ENCODE measurements at regions not wholly inside any gene's neighbourhood (a gene's known extent, or its start where the extent isn't known, plus 50 kb on each side); places are given as distances from the start of the nearest gene placed in this dataset.

DNA sequence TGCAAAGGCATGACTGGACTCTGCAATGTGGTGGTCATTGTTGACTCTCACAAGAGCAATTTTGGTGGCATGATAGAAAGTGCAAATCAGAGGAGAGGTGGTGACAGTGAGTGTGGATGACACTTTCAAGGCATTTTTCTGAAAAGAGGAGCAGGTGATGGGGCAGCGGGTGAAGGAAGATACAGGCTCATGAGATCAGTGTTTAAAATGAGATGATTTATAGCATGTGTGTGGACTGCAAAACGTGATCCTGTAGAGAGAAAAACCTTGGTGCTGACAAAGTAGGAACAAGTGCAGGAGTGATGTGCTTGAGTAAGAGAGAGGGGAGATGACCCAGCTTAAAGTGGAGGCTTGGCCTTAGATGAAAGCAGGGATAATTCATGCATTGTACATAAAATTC lies 171.2 kb upstream of the PPP2R2B start:
- H3K27me3 Mint-ChIP-seq (ENCODE audit: low read depth), result no peaks in the 10 kb centered on the region

DNA sequence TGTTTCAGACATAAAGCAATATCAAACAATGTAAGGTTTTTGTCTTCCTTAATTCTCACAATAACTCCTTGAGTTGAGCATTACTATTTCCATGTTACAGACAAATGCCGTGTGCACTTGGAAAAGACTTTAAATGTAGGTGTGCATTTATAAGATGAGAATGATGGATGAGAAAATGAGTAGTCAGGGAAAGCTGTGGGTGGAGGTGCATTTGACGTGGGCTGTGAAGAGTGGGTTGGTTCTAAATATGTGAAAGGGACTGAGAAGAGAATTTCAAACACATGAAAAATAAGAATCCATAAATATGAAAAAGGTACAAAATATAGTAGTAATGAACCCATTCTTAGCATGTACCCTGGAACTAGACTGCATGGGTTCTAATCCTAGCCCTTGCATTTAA lies 171.6 kb upstream of the PPP2R2B start:
- H3K9me3 Mint-ChIP-seq, result no peaks in the 10 kb centered on the region
- H3K27me3 Mint-ChIP-seq (ENCODE audit: low read depth), result no peaks in the 10 kb centered on the region
- H3K4me3 Mint-ChIP-seq, result no peak overlapping the region
- DNase-seq (ENCODE audit: low spot score), result no peak
- H3K27ac Mint-ChIP-seq, result no peak overlapping the region
- H3K4me1 Mint-ChIP-seq (ENCODE audit: low read depth), result no peaks in the 10 kb centered on the region
- no peaks in the 10 kb centered on the region for H3K36me3 Mint-ChIP-seq (ENCODE audit: low read depth)

More for the DNA sequence above, 171.2 kb upstream of the PPP2R2B start:
- H3K27ac Mint-ChIP-seq, result no peak overlapping the region
- H3K4me3 Mint-ChIP-seq, result no peak overlapping the region
- no peak for DNase-seq (ENCODE audit: low spot score)
- no peaks in the 10 kb centered on the region for H3K9me3 Mint-ChIP-seq
- no peaks in the 10 kb centered on the region for H3K36me3 Mint-ChIP-seq (ENCODE audit: low read depth)
- H3K4me1 Mint-ChIP-seq (ENCODE audit: low read depth), result no peaks in the 10 kb centered on the region

DNA sequence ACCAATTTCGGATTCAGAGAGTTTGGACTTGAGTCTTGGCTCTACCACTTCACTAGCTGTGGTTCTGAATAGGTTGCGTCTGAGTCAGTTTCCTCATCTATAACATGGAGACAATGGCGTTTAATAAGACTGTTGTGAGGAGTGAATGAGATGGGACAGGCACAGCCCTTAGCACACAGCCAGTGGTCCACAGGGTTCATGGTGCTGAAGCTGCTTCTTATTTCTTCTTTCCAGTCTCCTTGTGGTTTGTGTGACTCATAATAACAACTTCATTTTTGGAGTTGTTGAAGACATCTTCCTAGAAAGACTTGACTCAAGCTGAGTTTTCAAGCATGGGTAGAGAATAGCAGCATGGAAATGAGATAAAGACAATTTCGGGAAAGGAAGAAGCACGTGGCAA lies 172.6 kb upstream of the PPP2R2B start:
- H3K36me3 Mint-ChIP-seq (ENCODE audit: low read depth), result no peaks in the 10 kb centered on the region
- no peaks in the 10 kb centered on the region for H3K4me1 Mint-ChIP-seq (ENCODE audit: low read depth)
- H3K27ac Mint-ChIP-seq, result no peak overlapping the region
- H3K4me3 Mint-ChIP-seq, result no peak overlapping the region
- H3K9me3 Mint-ChIP-seq, result no peaks in the 10 kb centered on the region
- no peaks in the 10 kb centered on the region for H3K27me3 Mint-ChIP-seq (ENCODE audit: low read depth)
- no peak for DNase-seq (ENCODE audit: low spot score)

DNA sequence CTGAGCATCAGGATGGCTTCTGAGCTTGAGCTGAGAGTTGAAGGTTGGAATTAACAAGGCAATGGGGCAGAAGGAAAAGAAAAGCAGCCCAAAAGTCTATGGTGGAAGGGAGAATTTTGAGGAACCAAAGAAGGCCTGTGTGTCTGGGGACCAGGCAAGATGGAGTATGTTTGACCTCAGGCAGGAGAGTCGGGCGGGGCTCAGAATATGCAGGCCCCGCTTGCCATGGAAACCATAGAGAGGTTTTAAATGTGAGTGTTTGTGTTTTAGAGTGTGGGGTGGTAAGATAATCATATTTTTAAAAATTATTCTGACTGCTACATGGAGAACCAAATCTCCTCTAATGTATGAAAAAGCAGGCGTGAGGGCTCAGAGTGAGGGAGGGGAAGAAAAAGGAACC lies 174.0 kb upstream of the PPP2R2B start:
- Mint-ChIP-seq H3K9me3 (no peaks in the 10 kb centered on the region), H3K4me1 (ENCODE audit: low read depth) (no peaks in the 10 kb centered on the region), H3K27me3 (ENCODE audit: low read depth) (no peaks in the 10 kb centered on the region), H3K4me3 (no peak overlapping the region), H3K27ac (no peak overlapping the region), H3K36me3 (ENCODE audit: low read depth) (no peaks in the 10 kb centered on the region)
- no peak for DNase-seq (ENCODE audit: low spot score)

DNA sequence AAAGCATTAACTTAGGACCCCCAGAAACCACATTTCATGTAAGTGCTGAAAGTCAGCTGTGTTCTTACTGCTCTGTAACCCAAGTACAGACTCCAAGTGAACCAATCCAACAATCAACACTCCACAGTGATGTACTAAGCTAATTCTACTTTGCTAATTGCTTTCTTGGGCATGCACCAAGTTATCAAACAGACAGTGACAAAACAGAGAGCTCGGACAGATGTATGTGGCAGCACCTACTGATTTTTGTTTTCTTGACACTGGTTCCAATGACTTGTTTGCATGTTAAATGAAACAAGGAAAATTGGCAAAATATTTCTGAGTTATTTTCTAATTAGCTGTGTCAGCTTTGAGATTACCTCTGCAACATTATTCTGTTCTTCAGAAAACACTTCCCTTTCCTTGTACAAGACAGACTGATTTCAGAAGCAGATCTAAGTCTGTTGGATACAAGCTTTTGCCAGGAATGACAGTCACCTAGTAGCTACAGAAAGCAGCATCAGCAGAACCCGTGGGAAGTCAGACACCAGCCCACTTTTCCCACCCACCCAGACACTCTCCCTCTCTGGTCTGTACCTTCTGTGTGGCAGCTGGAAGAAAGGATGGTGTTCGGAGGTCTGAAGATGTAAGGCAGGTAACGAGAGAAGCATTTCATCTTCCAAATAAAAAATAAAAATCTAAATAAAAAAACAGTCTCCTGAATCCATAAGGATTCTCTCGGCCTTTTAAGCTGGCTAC lies 176.7 kb upstream of the PPP2R2B start:
- H3K4me3 Mint-ChIP-seq, result no peak overlapping the region

DNA sequence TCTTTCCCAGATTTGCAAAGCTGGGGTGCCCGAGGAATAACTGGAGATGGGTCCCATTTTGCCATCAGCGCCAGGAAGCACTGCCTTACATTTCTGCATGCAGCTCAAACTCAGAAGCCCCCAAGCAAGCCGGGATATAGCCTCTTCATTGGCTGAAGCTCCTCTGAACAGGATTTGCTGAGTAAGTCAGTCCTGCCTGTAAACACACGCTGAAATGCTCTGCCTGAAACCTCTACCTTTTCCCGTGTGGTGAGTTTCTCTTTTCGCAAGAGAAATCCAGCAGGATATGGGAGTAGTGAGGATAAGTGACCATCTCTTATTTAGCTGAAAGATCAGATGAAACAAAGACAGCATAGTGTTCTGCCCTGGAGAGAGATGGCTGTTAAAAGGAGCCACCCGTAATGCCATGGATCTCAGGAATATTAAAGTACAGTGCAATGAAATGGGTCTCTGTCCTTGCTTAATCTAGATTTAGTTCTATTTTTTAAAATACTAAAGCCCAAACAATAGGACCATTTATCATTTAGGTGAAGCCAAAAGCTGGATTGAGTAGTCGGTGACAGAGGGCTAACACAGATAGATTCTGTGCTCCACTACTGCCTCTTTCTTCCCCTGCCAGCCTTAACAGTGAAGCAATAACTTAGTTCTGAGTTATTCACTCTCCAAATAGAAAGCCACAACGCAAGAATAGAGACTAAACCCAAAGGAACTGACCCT lies 177.5 kb upstream of the PPP2R2B start:
- no peaks in the 10 kb centered on the region for H3K27me3 Mint-ChIP-seq (ENCODE audit: low read depth)
- no peak overlapping the region for H3K4me3 Mint-ChIP-seq
- no peak for DNase-seq (ENCODE audit: low spot score)
- H3K36me3 Mint-ChIP-seq (ENCODE audit: low read depth), result no peaks in the 10 kb centered on the region
- H3K4me1 Mint-ChIP-seq (ENCODE audit: low read depth), result no peaks in the 10 kb centered on the region
- H3K27ac Mint-ChIP-seq, result no peak overlapping the region
- no peaks in the 10 kb centered on the region for H3K9me3 Mint-ChIP-seq

More for the DNA sequence above, 176.7 kb upstream of the PPP2R2B start:
- H3K4me1 Mint-ChIP-seq (ENCODE audit: low read depth), result no peaks in the 10 kb centered on the region
- DNase-seq (ENCODE audit: low spot score), result no peak
- H3K36me3 Mint-ChIP-seq (ENCODE audit: low read depth), result no peaks in the 10 kb centered on the region
- H3K27me3 Mint-ChIP-seq (ENCODE audit: low read depth), result no peaks in the 10 kb centered on the region
- H3K9me3 Mint-ChIP-seq, result no peaks in the 10 kb centered on the region
- no peak overlapping the region for H3K27ac Mint-ChIP-seq

DNA sequence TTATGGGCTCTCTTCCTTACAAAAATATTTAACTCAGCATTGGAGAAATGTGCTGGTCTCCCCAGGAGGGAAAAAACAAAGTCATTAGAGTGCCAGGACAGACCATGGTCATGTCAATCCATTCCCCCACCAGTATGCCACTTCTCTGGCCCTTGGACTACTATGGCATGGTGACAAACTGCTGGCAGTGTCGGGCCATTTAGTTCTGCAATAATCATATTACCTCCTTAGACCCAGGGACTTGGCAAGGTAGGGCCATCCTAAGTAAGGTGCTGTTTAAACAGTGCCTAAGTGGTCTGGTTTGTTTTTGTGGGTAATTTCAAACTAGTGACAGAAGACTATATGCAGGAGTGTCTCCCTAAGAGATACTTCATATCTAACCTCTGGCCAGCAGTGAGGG lies 177.8 kb upstream of the STK32A start:
- no peaks in the 10 kb centered on the region for H3K36me3 Mint-ChIP-seq (ENCODE audit: low read depth)
- H3K27ac Mint-ChIP-seq, result no peak overlapping the region
- no peaks in the 10 kb centered on the region for H3K9me3 Mint-ChIP-seq
- H3K4me1 Mint-ChIP-seq (ENCODE audit: low read depth), result no peaks in the 10 kb centered on the region
- H3K4me3 Mint-ChIP-seq, result no peak overlapping the region
- DNase-seq (ENCODE audit: low spot score), result no peak
- no peaks in the 10 kb centered on the region for H3K27me3 Mint-ChIP-seq (ENCODE audit: low read depth)

DNA sequence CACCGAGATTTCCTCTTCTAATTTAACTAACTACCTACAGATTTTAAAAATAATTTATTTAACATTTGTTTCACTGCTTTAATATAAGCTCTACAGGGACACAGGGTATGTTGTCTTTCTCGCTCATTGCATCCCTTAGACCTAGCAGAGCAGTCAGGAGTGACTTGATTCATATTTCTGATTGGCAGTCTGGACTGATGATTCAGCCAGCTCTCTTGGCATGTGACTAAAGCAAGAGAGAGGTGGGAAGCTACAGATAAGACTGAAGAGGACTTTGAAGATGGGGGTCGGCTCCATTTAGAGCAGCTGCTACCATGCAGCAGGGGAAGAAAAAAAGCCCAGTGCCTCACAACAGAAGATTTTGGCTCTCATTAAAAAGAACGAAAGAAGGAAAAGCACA lies 173.4 kb upstream of the STK32A start:
- H3K4me1 Mint-ChIP-seq (ENCODE audit: low read depth), result peaks cover 7% of the 10 kb centered on the region
- no peaks in the 10 kb centered on the region for H3K9me3 Mint-ChIP-seq
- H3K4me3 Mint-ChIP-seq, result no peak overlapping the region
- no peak for DNase-seq (ENCODE audit: low spot score)
- no peak overlapping the region for H3K27ac Mint-ChIP-seq
- no peaks in the 10 kb centered on the region for H3K36me3 Mint-ChIP-seq (ENCODE audit: low read depth)
- no peaks in the 10 kb centered on the region for H3K27me3 Mint-ChIP-seq (ENCODE audit: low read depth)

DNA sequence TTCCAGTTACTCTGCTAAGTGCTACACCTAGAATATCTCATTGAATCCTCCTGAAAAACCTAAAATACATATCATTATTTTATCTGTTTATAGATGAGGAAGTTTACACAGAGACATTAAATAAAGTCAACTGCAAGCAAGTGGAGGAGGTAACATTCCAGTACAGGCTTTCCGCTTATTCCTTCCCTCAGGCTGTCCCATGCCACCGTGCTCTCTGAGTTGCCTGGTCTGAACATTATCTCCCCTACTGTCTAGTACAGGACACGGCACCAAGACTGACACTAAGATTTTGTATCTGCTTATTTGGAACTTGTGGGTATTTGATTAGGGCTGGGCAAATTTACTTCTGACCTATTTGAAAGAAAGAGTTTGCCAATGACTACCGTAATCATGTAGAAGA lies 172.4 kb upstream of the STK32A start:
- Mint-ChIP-seq H3K4me3 (no peak overlapping the region), H3K27me3 (ENCODE audit: low read depth) (no peaks in the 10 kb centered on the region), H3K9me3 (no peaks in the 10 kb centered on the region), H3K27ac (no peak overlapping the region), H3K36me3 (ENCODE audit: low read depth) (no peaks in the 10 kb centered on the region), H3K4me1 (ENCODE audit: low read depth) (peaks cover 7% of the 10 kb centered on the region)
- DNase-seq (ENCODE audit: low spot score), result no peak

DNA sequence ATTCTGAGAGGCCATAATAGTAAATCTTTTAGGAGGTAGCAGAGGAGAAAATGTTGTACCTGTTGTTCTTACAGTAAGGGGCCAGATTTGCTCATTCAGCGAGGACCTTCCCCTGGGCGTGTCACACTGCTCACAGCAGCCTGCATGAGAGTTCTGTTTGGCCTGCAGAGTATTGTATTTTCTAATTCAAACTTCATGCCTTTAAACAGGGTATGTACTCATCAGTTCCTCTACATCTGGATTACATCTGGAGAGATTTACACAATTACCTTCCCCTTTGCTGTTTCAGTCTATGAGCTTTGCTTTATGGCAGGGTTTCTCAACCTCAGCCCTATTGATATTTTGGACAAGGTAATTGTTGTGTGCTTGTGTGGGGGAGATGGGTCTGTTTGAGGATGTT lies 170.9 kb upstream of the STK32A start:
- Mint-ChIP-seq H3K27me3 (ENCODE audit: low read depth) (no peaks in the 10 kb centered on the region), H3K4me3 (no peak overlapping the region), H3K4me1 (ENCODE audit: low read depth) (peaks cover 7% of the 10 kb centered on the region), H3K27ac (no peak overlapping the region), H3K36me3 (ENCODE audit: low read depth) (no peaks in the 10 kb centered on the region), H3K9me3 (no peaks in the 10 kb centered on the region)
- DNase-seq (ENCODE audit: low spot score), result no peak

DNA sequence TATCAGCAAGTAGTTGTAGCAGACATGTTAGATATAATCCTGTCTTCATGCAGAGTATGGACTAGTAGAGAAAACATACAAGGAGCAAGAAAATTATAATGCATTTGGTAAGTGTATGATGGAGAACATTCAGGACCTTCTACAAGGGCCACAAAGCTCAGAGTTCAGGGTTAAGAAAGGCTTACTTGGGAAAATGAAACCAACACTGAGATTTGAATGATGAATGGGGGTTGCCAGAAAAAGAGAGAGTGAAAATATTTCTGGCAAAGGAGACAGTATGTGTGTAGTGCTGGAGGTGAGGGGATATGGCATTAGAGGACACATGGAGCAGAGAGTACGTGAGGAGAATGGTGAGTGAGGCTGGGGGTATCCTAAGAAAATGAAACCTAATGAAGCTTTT lies 169.8 kb upstream of the STK32A start:
- H3K27ac Mint-ChIP-seq, result no peak overlapping the region
- H3K9me3 Mint-ChIP-seq, result no peaks in the 10 kb centered on the region
- peaks cover 7% of the 10 kb centered on the region for H3K4me1 Mint-ChIP-seq (ENCODE audit: low read depth)
- H3K27me3 Mint-ChIP-seq (ENCODE audit: low read depth), result no peaks in the 10 kb centered on the region
- H3K4me3 Mint-ChIP-seq, result no peak overlapping the region
- no peak for DNase-seq (ENCODE audit: low spot score)
- no peaks in the 10 kb centered on the region for H3K36me3 Mint-ChIP-seq (ENCODE audit: low read depth)

DNA sequence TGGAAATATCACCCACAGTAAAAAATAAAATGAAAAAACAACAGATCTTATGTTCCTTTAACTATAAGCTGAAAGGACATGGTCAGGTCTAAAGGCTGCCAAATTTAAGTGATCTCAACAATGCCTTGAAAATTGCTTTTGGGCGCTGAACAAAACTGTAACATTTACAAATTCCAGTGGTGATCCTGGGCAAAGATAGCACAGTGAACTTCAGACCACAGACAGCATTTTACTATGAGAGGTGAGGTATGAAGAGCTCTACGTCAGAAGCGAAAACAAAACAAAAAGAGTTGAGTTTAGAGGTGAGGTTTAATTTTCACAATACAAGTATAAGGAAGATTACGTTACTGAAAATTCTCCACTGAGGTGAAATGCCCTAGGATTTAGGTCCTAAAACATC lies 165.8 kb upstream of the STK32A start:
- no peak overlapping the region for H3K4me3 Mint-ChIP-seq
- H3K36me3 Mint-ChIP-seq (ENCODE audit: low read depth), result no peaks in the 10 kb centered on the region
- H3K4me1 Mint-ChIP-seq (ENCODE audit: low read depth), result peaks cover 7% of the 10 kb centered on the region
- no peak for DNase-seq (ENCODE audit: low spot score)
- no peaks in the 10 kb centered on the region for H3K9me3 Mint-ChIP-seq
- no peak overlapping the region for H3K27ac Mint-ChIP-seq
- H3K27me3 Mint-ChIP-seq (ENCODE audit: low read depth), result no peaks in the 10 kb centered on the region

DNA sequence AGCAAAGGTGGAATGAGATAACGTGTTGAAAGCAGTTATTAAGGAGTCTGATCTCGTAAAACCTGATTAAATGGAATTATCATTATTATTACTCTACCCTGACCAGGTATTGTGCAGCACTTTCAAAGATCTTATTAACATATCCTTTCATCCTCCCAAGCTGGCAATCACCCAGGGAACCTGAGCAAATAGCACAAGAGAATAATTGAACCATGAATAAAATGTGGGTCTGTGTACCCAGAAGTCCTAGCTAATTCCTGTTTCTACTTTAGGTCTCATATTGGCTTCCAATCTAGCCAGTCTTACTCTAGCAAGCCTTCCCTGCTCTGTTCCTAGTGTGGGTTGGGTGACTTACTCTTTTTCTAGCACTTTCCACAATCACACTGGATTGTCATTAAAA lies 162.2 kb upstream of the STK32A start:
- Mint-ChIP-seq H3K9me3 (no peaks in the 10 kb centered on the region), H3K36me3 (ENCODE audit: low read depth) (no peaks in the 10 kb centered on the region), H3K4me1 (ENCODE audit: low read depth) (no peaks in the 10 kb centered on the region), H3K4me3 (no peak overlapping the region), H3K27me3 (ENCODE audit: low read depth) (no peaks in the 10 kb centered on the region), H3K27ac (no peak overlapping the region)
- DNase-seq (ENCODE audit: low spot score), result no peak

DNA sequence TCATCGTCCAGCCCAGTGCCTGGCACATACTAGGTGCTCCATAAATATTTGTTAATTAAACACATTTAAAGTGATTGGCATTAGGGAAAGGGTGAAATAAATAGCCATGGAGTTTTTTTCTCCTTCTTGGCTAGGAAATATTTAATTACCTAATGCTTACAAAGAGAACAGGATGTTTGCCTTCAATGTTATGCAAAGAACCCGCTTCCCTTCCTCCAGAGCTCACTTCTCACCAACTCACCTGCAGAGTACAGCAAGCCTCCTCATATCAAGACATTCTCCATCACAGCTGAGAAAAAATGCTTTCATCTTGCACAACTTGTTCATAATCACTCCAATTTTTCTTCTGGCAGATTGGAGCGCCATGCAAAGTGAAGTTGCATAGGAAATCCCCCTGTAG lies 161.7 kb upstream of the STK32A start:
- no peak for DNase-seq (ENCODE audit: low spot score)
- Mint-ChIP-seq H3K9me3 (no peaks in the 10 kb centered on the region), H3K27ac (no peak overlapping the region), H3K4me1 (ENCODE audit: low read depth) (no peaks in the 10 kb centered on the region), H3K36me3 (ENCODE audit: low read depth) (no peaks in the 10 kb centered on the region), H3K4me3 (no peak overlapping the region), H3K27me3 (ENCODE audit: low read depth) (no peaks in the 10 kb centered on the region)

DNA sequence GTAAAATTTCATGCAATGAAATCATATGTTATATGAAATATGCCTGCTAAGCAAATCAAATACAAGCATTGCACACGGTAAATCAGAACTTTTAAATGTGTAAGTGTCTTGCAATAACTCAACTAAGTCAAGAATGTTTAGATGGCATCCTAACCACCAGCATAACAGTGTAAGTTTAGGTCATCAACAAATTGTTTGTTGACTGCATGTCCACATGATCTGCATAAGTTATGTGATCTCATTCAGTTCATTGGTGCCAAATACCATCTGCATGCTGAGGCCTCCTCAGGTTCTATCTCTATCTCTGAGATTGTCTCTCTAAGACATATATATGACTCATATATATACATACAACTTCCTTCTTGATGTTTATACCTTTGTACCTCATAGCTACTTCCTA lies 159.6 kb upstream of the STK32A start:
- Mint-ChIP-seq H3K4me1 (ENCODE audit: low read depth) (no peaks in the 10 kb centered on the region), H3K27ac (no peak overlapping the region), H3K4me3 (no peak overlapping the region), H3K9me3 (no peaks in the 10 kb centered on the region), H3K27me3 (ENCODE audit: low read depth) (no peaks in the 10 kb centered on the region), H3K36me3 (ENCODE audit: low read depth) (no peaks in the 10 kb centered on the region)
- no peak for DNase-seq (ENCODE audit: low spot score)
